NCI-H187 (cell line): ENCODE measurements at regions not wholly inside any gene's neighbourhood (a gene's known extent, or its start where the extent isn't known, plus 50 kb on each side); places are given as distances from the start of the nearest gene placed in this dataset.
A peak's percentile ranks its signal among the peaks of the same experiment; 100 is the strongest.
"Not testable (repeated sequence)": the region's sequence is repeated elsewhere in the genome, so short reads cannot be mapped to it uniquely, and the experiment has no call there.

ENCODE experiments used
- DNase-seq, 2 experiments: peaks; one replicate each; lab custom pipeline; 2025; lab: John Stamatoyannopoulos, UW

DNA sequence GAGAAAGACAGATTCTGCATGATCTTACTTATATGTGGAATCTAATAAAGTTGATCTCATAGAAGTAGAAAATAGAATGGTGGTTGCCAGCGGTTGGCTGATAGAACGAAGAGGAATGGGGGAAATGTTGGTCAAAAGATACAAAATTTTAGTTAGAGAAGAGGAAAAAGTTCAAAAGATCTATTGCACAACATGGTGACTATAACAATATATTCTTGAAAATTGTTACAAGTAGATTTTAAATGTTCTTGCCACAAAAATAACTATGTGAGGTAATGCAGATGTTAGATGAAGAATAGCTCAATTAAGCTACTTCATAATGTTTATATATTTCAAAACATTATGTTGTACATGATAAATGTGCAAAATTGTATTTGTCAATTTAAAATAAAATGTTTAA lies 112.3 kb upstream of the SMIM30 start:
- no peak for DNase-seq

DNA sequence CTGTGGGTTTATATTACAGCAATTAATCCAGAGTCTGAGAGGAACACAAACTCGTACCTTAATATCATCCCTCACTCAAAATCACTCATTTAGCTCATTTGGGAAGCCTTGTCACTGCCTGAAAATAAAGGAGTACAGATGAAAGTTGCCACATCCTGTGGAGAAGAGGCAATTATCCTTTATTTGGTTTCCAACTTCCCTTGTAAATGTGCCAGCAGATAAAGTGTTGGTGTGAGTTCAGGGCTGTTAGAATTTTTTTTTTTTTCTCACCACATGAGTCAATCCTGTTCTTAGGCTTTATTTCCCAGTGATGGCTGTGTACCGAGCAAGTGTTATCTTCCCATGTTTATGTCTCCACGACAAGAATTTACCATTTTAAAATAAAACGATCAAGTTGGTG lies 99.0 kb upstream of the SMIM30 start:
- no peak for DNase-seq

DNA sequence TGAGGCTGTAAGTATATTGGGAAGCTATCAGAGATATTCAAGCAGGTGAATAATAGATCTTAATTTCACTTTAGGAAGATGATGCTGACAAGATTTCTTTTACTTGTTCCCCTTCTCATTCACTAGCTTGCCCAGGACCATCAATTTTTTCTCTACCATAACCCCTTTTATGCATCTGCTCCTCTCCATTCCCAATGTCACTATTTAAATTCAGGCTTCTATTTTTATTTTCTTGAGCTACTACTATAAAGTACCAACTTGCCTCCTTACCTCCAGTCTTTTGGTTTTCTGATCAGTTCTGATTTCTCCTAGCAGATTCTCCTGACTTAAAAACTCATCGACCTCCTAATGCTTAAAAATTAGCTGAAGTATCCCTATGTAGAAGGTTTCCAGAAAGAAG lies 97.7 kb upstream of the SMIM30 start:
- no peak for DNase-seq

DNA sequence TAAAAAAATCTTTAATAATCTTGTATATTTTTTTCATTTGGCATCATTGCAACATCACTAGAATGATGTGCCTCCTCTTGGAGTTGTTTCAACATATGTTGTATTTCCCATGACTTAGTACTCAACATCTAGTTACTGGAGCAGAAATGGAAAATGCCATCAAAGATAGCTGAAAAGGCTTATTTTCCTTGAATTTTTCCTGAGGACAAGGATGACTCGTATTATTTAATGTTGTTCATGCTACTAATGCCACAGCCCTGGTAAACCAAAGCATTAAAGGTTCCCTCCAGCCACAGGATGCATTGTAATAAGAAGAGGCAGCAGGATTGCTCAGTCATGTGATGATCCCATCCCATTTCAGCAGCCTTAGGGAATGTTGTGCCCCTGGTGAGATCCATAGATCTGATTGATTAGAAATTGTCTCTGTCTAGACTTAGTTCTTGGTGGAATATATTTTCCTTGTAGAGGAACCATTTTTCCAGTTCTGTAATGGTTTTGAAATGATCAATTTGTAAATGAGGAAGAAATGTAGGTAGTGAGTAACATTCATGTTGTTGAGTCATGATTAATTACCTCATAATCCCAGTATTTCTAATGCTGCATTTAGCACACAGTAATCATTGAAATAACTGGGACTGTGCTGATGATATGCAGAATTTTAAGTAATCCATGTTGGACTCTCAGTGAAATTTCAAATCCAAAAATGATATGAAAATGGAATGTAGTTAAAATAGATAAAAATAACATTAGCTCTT lies 91.3 kb upstream of the SMIM30 start:
- DNase-seq: no peak

DNA sequence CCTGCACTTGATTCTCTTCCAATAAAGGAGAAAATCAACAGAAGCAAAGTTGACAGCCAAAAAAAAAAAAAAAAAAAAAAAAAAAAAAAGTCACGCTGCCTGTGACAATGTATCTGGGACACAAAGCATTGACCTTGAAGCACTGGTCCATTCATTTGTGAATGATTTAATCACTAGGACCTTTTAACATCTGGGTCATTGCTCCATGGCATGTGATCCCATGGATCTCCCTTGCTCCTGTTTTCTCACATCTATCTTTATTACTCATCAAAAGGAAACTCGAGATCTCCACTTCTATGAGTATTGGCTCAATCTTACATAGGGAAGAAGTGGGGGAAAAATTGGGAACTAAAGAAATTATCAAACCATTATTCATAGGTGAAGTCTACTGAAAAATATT lies 89.6 kb upstream of the SMIM30 start:
- DNase-seq: no peak

DNA sequence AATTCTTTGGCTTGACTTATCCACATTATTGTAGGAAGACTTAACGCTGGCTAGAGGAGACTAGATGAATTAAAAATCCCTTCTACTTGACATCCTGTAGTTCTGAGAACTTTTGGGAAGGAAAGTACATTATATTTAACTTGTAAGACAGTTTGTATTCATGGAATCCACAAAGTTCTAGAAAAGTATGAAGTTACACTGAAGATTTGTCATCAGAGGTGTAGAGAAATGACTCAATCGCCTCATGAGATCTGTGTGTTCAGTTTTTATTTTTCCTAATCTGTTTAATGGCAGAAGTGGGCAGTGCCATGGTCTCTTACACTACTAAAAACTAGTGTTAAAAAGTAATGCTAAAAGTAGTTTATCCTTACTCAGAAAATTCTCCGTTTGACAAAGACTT lies 89.1 kb upstream of the SMIM30 start:
- DNase-seq: no peak

DNA sequence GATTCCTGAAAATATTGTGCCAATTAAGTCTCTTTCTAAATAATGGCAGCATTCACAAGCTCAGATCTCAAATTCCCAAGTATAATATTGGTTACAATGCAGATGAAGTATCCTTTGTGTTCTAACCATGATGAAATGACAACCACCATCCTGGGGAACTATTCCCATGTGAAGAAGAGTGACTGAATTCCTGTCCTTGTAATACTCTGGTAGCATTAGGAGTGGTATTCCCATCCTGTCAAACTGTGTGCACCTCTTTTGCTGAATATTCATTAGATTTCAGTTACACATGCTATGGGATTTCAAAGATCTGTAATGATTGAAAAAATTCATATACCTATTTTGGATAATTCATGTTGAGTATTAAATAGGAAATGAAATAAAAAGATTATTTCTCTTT lies 86.1 kb upstream of the SMIM30 start:
- no peak for DNase-seq

DNA sequence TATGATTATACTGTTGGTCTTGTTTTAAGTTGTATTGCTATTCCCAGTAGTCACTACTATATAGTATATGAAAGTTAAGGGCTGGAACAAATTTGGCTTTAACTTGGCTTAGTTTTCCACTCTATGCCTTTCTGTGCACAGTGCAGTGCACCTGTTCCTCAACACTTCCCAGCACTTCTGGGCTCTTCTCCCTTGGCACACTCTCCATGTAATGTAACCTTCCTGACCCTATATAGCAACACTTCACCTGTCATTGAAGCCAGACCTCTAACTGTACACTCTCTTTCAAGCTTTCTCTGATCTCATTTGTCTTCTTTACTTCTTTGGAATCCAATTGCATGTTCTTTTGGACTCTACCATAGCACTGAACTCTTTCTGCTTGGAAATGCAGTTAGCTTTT lies 83.9 kb upstream of the SMIM30 start:
- peak; percentile 12 to 27 for DNase-seq

DNA sequence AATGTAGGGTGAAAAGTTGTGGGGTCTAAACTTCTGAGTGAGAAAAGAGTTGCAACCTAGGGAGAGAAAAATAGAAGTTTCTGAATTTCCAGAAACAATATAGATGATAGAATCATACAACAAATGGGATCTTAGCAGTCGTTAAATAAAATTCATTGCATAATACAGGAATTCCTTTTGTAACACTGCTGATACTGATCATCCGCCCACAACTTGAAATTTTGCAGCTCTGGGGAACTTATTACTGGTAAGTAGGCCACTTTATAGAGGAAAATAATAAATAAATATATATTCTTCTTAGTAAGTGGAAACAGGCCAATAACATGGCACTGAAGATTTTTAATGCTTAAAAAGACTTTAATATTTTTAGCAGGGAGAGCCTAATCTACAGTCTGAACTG lies 81.9 kb upstream of the SMIM30 start:
- no peak for DNase-seq

DNA sequence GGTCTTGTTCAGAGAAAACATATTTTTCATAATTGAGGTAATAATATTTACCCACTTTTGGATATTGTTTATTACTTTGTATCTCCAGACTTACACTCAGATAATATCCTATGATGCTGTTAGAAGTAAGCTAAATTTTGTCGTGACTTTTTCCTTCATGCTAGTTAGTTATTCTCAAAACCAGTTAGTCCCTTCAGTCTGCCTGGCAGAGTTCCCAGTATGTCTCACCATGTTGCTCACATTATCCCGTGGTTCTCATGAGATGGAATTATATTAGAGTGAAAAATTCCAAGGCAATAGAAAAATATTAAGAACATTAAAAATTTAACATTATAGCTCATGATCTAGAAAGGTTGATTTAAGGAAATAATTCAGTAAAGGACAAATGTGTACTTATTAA lies 81.5 kb upstream of the SMIM30 start:
- no peak for DNase-seq

DNA sequence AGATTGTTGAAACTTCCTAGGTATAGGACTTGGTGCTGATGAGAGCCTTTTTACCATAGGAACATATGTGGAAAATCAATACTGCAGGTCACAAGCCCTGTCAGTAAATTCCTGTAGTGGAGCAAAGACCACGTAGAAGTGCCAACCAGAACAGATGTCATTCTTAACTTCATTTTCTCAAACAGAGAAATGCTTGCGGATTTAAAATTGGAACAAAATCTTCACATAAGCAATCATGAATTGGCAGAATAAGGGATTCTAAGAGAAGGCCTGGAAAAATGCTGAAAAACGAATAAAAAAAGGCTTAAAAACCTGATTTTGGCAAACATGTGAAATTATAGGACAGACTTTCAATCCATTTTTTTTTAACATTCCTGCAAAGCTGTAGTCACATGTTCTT lies 80.8 kb upstream of the SMIM30 start:
- no peak for DNase-seq

DNA sequence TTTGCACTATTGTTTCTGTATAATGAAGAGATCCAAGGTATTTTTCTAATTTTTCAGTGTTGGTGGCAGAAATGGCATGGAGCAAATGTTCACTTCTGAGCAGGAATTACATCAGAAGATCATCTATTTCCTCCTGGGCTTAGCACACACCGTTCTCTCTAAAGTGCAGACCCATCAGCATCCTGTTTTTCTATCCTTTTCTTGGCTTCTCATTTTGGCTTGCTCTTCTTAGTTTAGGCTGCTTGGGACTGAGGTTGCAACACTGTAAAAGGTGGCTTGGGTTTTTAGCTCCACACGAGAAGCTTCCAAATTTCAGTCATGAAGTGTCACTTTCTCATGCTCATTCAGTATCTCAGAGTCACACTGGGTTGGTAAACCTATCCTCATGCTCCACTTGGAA lies 79.9 kb upstream of the SMIM30 start:
- no peak for DNase-seq

DNA sequence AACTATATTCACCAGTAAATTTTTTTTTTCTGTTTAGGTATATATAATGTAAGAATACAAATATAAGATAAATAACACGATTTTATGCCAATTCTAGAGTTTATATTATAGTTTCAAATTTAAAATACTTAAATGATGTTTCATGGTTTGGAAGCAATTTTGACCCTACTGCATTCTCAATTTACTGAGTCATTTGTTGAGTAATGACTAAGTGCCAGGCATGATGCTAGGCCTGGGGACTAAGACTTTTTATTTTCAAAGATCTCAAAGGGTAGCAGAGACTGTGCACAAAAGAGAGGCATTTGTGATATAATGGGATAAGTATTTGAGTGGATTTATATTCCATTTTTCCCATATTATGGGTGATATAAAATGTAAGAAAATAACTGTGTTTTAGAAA lies 78.9 kb upstream of the SMIM30 start:
- no peak for DNase-seq

DNA sequence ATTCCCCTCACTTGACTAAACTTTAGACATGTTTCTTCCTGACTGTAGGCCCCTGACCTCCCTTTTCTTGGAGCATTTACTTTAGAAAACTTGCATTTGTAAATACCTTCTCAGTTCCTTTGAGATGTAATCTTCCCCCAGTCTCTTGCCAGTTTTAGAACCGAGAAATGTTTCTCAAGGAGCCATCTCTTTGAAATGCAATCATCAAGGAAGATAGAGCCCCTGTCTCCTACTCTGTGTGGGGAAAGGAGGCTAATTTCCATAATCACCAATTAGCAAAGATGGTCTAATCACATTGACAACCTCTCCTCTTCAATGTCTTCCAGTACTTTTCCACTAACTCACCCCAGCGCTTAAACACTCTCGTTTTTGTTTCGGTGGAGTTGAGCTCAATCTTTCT lies 70.0 kb upstream of the SMIM30 start:
- DNase-seq: no peak

DNA sequence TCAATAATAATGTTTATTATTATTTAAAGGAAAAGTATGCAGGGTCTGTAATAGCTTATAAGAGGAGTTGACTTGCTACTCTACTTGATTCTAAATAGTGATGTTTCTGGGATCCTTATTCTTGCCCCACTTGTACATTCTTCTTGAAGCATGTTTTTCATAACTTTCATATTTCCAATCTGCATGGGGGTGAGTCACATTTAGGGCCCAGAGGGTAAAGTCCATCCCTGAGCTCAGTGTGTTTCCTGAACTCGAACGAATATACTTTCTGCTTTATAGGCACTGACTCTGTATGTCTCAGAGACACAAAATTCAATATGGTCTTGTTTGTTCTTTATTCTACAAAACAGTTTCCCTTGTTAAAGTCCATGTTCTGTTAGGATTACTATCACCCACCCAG lies 61.0 kb upstream of the SMIM30 start:
- no peak for DNase-seq

DNA sequence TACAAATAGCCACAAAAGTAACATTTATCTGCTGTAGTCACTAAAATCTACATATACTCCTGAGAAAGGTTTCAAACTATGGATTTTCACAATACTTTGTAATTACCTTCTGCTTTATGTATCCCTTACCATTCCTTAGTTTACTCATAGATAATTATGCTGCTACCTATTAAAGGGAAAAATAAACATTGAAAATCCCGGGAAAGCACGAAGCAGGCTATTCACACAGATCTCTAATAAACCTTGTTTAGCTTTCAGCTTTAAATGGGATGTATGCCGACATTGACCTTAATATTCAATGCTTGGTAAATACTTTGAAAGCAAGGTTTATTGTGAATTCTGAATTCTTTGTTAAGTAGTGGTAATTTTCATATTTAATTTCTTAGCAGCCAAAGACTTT lies 58.5 kb upstream of the SMIM30 start:
- DNase-seq: no peak

DNA sequence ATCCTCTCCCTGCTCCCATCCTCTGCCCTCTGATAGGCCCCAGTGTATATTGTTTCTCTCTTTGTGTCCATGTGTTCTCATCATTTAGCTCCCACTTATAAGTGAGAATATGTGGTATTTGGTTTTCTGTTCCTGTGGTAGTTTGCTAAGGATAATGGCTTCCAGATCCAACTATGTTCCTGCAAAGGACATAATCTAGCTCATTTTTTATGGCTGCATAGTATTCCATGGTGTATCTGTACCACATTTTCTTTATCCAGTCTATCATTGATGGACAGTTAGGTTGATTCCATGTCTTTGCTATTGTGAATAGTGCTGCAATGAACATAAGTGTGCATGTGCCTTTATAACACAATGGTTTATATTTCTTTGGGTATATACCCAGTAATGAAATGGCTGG lies 57.8 kb upstream of the SMIM30 start:
- DNase-seq: not testable (repeated sequence)

DNA sequence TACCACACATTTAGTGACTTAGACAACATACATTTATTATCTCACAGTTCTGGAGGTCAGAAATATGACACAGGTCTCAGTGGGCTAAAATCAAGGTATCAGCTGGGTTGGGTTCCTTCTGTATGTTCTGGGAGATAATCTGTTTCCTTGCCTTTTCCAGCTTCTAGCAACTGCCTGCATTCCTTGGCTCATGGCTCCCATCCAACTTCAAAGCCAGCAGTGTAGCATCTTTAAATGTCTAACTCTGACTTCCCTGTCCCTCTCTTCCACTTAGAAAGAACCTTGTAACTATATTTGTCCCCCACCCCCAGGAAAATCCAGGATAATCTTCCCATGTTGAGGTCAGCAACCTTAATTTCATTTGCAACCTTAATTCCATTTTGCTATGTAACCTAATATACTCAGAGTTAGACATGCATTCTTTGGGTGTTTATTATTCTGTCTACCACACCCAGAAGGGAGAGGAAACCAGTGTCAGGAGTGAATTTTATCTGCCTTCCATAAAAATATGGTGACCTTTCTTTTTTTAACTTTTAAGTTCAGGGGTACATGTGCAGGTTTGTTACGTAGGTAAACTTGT lies 57.3 kb upstream of the SMIM30 start:
- no peak for DNase-seq

DNA sequence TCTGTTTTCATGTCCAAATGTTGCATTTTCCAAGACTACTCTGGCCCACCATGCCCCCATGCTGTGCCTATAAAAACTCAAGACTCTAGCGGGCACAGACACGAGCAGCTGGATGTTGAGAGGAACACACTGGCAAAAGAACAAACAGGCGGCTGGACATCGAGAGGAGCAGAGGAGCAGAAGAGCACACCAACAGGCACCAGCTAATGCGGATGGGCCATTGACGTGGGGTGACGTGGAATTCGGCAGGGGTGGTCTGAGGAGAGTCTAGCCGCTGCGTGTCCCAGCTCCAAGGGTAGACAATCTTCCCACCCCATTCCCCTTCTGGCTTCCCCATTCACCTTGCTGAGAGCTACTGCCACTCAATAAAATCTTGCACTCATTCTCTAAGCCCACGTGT lies 54.4 kb upstream of the SMIM30 start:
- no peak for DNase-seq

DNA sequence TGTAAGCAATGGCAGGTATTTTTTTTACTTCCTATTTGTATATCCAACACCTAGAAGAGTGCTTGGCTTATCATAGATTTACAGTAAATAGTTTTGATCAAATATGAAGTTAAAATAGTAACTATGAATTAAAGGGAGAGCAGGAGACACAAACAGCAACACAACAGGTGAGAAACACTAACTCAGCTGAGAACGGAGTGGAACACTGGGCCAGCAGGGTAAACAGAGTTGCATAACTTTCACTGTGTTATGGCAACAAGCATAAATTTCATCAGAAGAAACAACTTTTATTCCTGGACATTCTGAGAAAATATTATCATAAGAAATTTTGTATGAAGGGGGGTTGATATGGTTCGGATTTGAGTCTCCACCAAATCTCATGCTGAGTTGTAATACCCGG lies 52.2 kb upstream of the SMIM30 start:
- DNase-seq: no peak
